Iris pigment epithelial cell (primary cell): ENCODE measurements at regions not wholly inside any gene's neighbourhood (a gene's known extent, or its start where the extent isn't known, plus 50 kb on each side); places are given as distances from the start of the nearest gene placed in this dataset.

Source experiments
- DNase-seq: peaks from one replicate; pipeline ENCODE4 v3.0.0-alpha.2; 2011; ENCODE audit warnings: low read depth

DNA sequence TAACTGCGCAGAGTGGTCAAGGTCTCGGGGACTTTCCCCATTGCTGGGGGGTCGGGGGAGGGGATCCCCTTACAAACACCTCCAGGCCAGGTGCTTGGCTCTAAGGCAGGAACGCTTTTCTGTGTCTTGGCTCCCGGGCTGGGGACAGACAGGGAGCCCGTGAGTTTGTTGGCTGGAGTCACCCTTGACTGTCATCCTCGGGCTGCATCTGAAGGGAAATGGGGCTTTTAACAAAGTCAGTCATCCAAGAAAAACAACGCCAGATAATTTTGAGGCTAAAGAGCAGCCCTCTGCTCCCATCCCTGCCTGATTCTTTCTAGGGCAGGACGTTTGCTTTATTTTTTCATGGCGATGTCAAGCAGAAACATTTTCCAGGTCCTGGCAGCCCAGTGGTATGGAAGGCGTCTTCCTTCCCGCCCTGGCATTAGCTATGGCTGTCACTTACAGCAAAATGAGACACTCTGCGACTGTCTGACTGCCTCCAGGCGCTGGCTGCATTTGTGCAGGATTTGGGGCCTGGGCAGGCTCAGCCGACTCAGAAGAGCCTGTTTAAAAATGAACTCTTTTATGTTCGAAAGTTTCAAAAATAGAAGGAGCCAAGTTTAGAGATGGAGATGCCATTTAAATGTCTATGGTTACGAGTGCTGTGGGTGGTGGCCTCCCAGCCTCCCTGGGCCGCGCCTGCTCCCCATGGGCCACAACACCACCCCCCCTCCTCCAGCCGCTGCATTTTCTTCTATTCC lies 54.7 kb upstream of the TNS3 start:
- no peak for DNase-seq

- DNase-seq: no peak
Measured at GRCh38 chr7:47636081-47636432, 54.1 kb upstream of the TNS3 start.

DNA sequence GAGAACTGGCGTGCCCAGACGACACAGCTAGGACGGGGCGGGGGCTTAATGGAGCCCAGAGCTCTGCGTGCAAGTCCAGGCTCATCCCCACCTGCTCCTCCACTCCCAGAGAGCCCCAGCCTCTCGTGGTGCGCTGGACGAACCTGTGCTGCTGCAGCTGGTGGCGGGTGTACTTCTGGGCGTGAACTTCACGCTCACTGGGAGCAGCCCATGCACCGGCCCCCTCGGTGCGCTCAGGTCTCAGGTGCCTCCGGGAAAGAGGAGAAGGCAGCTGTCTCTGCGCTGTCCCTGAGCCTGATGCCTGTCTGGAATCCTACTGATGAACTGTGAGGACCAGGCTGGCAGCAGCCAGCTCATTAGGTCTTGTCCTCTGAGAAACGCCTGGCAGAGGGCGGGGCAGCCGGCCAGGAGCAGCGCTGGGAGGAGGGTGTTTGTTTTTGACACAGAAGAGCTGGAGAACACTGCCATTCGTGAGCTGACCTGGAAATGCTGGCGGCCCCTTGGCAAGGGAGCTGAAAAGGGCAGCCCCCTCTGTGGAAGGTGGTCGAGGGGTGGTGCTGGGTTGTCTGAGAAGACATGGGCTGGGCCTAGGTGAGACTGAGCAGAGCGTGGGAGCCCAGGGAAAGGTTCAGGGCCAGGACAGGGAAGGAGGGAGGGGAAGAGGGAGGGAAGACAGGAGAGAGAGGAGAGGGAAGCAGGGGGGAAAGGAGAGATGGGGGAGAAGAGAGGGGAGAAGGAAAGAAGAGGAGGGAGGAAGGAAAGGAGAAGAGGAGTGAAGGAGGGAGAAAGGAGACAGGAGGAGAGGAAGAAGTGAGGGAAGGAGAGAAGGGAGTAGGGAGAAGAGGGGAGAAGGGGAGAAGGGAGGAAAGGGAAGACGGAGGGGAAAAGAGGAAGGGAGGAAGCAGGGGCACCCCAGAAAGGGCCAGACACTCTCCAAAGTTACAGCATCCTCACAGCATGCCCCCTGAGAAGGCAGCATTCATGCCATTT lies 53.5 kb upstream of the TNS3 start:
- no peak for DNase-seq

DNA sequence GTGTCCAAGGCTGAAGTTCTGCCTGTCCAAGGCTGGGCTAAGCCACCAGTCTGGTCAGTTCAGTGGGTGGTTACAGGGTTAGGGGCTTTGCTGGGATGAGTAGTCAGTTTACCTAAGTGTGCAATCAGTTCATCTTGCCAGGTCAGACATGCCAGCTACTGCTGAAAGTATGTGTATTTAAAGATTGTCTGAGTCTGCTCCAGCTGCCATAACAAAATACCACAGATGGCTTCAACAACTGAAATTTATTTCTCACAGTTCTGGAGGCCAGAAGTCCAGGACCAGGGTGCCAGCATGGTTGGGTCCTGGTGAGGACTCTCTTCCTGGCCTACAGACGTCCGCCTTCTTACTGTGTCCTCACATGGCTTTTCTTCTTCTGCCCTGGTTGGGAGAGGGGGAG lies 52.4 kb upstream of the TNS3 start:
- DNase-seq: peak; percentile 76

GRCh38 chr7:47633134-47633533 lies 51.2 kb upstream of the TNS3 start:
- DNase-seq: no peak
